RPMI7951 (cell line): ENCODE measurements at regions not wholly inside any gene's neighbourhood (a gene's known extent, or its start where the extent isn't known, plus 50 kb on each side); places are given as distances from the start of the nearest gene placed in this dataset.
A peak's percentile ranks its signal among the peaks of the same experiment; 100 is the strongest.
"Not testable (repeated sequence)": the region's sequence is repeated elsewhere in the genome, so short reads cannot be mapped to it uniquely, and the experiment has no call there.

Source experiments
- DNase-seq: peaks from one replicate; pipeline ENCODE4 v3.0.0-alpha.2; 2012; ENCODE audit warnings: low read depth

DNA sequence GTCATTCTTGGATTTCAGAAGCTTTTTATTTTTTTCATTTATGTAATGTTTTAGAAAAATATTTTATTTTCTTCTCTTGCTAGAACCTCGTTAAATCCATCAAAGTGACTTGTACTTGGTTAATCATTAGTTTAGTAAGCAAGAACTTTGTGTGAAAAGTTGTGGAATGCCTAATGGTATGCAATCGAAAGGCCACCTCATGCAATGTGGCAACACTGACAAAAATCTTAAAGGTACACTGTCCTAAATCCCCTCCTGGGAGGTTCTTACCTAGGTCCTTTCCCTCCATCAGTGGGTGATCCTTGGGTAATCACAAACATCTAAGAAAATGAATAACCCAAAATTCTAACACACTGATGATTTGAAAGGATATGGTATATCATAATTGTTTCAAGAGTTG, 304.2 kb downstream of the DNAH5 start:
- no peak for DNase-seq

DNA sequence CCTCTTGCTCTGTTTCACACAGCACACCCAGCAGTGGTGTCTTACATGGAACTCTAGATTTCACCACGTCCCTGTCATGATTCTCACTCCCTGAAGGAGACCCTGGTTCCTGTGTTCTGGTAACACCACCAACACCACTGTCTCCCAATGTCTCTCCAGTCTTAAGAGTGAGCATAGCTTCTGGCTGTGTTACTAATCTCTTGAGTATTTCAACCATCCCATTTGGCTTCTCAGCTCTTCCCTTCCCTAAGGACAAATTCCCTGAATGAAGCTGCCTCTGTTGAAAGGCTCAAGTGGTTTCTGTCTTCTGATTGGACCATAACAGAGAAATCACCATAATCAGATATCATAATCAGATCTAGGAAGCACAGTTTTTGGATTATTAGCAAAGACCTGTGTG, 311.8 kb downstream of the DNAH5 start:
- DNase-seq: peak; percentile 93

DNA sequence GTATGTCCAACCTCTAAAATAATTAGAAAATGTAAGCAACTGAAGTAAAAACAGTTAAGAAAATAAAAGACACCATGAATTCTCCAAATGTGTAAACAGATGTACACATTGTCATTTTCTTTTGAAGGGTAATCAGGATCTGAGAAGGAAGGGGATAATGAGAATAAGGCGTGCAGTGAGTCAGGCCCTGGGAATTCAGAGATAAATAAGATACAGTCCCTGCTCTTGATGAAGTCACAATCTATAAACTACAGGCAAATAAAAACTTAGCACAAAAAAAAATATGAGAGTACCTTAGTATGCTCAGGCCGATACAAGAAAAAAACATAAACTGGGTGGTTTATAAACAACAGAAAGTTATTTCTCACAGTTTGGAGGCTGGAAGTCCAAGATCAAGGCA, 315.3 kb downstream of the DNAH5 start:
- DNase-seq: peak; percentile 65

DNA sequence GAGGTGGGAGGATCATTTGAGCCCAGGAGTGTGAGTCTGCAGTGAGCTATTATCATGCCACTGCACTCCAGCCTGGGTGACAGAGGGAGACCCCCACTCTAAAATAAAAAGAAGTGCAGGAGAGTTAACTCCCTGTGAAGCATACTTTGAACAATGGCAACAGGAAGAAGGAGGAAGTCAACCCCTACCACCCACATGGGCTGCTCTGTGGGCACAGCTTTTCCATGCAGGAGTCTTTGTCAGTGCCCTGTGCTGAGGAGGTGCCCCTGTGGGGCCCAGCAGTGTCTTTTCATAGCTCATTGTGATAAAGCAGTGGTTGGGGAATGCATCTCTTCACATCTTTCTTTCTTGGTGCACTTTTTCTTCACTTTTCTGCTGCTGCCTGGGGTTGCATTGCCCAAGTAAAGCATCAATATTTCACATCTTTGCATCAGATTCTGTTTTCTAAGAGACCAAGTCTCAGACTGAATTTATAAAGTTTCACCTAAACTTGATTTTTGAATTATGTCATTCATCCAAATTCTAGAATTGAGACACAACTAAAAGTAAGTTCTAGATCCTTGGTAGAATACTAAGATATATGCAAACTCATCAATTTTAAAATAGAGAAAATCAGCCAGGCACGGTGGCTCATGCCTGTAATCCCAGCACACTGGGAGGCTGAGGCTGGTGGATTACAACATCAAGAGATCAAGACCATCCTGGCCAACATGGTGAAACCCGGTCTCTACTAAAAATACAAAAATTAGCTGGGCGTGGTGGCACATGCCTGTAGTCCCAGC, 316.6 kb downstream of the DNAH5 start:
- DNase-seq: no peak

DNA sequence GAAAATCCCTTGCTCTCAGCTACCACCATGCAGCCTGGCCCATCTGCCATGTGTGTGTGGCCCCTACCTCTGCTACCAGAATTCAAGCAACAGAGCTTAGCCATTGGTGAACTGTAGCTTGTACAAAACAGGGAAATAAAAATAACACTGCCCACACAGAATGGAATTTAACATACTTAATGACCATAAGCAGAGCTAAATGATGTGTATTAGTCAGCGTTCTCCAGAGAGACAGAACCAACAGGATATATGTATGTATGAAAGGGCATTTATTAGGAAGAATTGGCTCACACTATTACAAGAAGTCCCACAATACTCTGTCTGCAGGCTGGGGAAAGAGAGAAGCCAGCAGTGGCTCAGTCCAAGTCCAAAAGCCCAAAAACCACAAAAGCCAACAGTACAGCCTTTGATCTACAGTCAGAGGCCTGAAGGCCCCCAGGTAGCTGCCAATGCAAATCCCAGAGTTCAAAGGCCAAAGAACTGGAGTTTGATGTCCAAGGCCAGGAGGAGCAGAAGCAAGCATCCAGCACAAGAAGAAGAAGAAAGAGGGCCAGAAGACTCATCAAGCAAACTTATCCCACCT, 318.8 kb downstream of the DNAH5 start:
- peak; percentile 80 for DNase-seq

DNA sequence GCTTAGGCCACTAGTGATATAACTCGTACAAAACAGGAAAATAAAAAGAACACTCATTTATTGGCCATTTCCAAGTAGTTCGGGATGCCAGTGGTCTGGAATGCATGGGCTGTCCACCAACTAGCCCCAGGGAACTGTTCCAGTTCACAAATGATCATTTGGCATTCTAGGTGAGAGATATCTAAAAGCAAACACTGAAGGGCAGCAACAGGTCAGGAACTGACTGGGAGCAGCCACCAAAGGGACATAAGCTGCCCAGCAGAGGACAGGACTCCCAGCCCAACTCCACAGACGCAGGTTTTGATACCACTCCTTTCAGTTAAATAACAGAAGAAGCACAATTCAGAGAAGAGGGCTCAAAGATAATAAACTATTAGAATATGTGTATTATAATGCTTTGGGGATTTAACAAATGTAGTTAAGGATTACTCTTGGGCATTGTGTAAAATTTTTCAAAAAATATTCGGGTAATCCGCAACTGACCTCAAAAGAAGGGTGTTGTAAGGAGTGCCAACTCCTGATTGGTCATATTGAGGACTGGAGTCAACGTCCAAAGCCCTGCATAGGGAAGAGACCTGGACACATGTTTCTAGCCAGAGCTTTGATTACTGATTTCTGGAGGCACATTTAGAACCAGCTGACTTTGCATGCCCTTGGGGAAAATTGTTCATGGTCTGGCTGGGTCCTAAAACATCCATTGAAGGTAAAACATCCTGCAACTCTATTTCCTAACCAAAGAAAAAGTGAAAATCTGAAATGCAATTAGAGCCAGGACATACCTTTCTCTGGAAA, 320.0 kb downstream of the DNAH5 start:
- DNase-seq: peak; percentile 78

DNA sequence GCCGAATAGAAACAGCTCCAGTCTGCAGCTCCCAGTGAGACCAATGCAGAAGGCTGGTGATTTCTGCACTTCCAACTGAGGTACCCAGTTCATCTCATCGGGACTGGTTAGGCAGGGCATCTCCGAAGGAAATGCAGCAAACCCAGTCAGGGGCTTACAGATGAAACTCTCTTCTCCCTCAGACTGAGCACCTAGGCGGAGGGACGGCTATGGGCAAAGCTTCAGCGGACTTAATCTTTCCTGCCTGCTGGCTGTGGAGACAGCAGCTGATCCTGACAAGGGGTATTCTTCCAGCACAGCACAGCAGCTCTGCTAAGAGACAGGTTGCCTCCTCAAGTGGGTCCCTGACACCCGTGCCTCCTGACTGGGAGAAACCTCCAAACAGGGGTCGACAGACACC, 330.9 kb downstream of the DNAH5 start:
- DNase-seq: no peak

DNA sequence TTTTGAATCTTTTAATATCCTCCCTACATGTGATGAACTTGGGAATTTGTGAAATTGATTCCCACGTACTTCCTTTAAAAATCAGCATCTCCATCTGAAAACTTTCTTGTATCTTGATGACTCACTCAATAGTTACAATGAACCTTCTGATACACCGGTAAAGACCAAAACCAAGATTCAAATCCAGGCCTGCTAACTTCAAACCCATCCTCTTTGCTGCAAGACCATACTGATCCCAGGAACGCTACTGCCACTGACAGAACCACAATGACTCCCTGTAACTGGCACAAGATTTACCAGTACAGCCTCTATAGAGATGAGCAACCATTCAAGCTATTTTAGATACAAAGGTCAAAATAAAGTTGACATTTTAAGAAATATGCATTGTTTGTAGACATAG, 332.9 kb downstream of the DNAH5 start:
- DNase-seq: no peak

DNA sequence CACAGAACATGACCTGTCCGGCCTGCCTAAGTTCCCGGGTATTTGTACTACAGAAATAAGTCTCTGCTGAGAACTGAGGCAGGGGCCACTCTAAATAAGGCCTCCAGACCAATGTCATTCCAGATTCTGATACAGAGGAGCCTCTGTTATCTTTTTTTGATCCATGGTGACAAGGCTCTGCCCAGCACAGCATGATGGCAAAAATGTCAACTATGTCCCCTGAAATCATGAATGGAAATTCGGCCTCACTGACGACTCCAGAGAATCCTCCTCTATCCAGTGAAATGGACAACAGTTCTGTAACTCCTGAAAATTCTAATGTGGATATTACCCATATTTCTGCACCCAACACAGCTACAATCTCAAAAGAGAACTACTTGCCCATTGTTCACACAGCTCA, 335.0 kb downstream of the DNAH5 start:
- no peak for DNase-seq

DNA sequence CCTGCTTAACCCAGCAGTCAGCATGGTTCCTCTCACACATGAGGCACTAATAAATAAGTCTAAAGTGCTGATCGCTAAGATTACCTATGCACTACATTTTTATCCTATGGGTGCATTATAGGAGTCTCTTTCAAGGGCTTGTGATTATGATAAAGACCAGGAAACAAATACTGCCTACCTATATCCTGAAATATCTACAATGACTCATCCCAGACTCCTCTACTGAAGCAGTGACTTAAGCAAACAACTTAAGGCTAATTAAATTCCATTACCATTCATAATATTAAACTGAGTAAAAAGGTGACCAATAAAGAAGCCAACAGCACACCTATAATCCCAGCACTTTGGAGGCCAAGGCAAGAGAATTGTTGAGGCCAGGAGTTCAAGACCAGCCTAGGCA, 338.4 kb downstream of the DNAH5 start:
- peak; percentile 25 for DNase-seq

DNA sequence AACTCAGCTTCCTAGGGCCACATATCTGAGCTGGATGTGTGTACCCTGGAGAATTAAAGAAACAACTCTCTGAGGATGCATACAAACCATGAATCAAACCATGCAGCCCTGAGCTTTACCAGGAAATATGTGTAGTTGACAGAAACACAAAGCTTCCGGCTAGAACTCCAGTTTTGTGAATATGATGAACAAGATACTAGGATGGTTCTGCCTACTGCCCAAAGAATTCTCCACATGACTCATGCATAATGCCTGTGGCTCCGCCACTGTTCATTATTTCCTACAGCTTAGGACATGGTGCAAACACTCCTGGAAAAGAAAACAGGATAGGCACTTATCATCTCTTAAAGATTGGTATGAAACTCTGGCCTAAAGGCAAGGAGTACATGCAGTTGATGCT, 343.4 kb downstream of the DNAH5 start:
- peak; percentile 88 for DNase-seq

DNA sequence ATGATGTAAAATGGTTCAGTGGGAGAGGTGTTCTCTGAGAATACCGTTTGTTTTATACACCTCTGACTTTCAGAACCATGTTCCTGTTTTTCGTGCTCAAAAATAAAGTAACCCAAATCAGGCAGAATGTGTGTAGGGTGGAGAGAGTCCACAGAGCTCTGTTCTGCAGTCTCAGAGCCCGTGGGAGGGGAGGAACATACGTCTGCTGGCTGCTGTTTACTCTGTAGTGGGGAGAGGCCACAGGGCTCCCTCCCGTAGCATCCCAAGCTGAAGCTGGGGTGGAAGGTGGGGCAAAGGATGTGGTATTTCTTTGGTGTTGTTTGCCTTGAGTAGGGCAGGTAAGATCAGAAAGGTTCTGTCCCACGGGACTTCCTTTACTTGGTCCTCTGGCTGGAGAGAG, 348.5 kb downstream of the DNAH5 start:
- no peak for DNase-seq

DNA sequence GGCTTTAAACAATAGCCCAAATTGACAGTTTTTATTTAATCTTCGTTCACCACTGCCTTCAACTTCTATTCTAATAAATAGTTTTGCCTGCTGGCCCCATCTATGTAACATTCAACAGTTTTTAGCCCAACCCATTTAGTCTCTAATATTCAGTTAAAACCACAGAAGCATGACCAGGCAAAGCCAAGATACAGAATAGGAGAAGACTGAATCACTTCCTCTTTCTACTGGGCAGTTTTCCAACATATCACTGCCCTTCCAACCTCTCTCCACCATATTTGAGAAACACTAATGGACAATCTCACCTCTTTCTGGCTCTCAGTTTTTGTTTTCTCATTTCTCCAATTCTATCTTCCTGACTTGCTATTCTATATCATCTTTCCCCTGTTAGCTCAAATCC, 352.9 kb downstream of the DNAH5 start:
- peak; percentile 96 for DNase-seq

DNA sequence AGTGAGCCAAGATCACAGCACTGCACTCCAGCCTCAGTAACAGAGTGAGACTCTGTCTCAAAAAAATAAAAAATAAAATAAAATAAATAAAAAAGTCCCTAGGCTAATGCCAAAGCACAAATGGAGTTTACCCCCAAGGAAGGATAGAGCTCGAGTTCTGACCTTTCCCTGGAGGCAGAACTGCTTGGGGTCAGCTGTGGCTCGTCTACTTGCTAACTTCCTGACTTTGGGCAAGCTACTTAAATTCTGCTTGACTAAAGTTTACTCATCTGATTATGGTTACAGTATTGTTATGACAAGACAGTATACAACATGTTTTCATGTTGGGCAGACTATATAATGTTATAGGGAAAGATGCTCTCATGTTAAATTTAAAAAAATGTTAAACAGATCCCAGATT, 359.2 kb downstream of the DNAH5 start:
- peak; percentile 55 for DNase-seq

DNA sequence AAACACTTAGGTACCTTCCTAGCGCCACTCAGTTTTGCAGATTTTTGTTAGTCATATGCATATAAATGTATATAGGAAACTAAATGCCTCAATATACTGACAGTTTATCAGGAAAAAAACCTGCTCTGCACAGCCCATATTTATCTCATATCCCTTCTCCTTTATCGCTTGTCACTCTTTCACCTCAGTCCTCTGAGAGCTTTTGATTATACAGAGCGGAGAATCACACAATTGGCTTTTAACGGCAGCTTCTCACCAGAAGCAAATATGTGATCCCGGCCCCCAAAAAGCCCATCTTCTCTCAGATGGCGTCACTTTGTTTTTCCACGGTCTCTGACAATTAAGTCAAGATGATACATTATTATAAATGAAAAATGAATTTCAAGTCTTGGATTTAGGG, 362.6 kb downstream of the DNAH5 start:
- no peak for DNase-seq

DNA sequence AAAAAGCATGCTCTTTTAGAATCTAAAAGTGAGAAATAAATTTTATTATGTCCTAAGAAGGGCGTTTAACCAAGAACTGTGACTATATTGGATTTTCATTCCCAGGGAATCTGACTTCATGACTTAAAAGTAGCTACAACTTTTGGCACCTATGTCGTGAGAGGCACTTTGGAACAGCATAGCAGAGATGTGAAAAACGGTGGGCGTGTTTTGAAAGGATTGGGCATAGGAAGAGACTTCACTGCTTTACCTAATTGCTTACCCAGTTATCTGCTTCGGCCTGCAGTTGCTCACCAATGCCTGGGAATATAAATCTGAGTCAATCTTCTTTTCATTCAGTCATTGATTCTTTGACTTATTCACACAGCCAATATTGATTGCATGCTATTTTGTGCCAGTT, 363.4 kb downstream of the DNAH5 start:
- peak; percentile 47 for DNase-seq

DNA sequence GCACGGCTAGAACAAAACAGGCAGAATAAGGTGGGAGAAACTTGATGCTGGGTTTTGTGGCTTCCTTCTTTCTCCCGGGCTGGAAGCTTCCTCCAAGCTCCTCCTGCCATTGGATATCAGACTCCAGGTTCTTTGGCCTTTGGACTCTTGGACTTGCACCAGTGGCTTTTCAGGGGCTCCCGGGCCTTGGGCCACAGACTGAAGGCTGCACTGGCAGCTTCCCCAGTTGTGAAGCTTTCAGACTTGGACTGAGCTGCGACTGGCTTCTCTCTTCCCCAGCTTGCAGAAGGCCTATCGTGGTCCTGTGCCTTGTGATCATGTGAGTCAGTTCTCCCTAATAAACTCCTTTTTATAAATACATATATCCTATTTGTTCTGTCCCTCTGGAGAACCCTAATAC, 364.4 kb downstream of the DNAH5 start:
- peak; percentile 60 for DNase-seq

DNA sequence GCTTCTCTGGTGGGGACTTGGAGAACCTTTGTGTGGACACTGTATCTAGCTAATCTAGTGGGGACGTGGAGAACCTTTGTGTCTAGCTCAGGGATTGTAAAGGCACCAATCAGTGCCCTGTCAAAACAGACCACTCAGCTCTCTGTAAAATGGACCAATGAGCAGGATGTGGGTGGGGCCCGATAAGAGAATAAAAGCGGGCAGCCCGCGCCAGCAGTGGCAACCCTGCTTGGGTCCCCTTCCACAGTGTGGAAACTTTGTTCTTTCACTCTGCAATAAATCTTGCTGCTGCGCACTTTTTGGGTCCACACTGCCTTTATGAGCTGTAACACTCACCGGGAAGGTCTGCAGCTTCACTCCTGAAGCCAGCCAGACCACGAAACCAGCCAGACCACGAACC, 365.4 kb downstream of the DNAH5 start:
- DNase-seq: peak; percentile 64

DNA sequence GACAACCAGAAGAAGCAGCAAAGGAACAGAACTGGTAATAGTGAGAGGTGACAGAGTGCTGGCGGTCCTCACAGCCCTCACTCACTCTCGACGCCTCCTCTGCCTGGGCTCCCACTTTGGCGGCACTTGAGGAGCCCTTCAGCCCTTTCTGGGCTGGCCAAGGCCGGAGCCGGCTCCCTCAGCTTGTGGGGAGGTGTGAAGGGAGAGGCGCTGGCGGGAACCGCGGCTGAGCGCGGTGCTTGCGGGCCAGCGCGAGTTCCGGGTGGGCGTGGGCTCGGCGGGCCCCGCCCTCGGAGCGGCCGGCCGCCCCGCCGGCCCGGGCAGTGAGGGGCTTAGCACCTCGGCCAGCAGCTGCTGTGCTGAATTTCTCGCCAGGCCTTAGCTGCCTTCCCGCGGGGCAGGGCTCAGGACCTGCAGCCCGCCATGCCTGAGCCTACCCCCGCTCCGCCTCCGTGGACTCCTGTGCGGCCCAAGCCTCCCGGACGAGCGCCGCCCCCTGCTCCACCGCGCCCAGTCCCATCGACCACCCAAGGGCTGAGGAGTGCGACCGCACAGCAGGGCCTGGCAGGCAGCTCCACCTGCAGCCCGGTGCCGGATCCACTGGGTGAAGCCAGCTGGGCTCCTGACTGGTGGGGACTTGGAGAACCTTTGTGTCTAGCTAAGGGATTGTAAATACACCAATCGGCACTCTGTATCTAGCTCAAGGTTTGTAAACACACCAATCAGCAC, 366.0 kb downstream of the DNAH5 start:
- DNase-seq: not testable (repeated sequence)

DNA sequence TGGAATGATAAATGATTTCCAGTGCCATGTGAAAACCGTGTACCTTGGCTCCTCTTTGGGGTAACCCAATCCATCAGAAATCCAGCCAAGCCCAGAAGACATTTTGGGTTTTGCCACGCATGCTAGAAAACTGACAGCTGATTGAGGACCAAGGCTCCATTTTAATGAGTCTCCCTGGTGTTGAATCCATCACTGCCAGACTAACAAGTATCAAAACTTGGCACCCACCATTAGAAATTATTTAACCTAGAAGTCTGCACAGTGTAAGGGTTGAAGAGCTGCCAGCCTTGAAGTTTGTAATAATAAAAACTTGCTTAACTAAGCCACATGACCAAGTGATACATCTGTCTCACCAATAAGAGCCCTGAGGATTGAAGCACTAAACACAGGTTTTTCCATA, 369.9 kb downstream of the DNAH5 start:
- DNase-seq: no peak

DNA sequence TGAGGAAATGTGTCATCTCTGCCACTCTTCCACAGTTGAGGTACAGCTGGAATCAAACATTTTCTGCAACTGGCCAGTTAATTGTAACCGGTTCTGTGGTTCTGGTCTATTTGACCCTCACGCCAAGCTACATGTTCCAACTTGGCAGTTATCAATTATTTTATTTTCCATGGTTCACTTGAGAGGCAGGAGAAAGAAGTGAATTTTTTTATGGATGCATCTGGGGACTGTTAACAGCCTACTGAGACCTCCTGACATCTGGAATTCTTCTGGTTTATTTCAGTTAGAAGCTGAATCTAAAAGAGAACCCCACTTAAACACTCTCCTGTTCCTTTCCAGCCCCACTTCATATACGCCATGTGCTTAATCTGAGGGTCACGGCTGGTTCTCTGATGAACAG, 372.3 kb downstream of the DNAH5 start:
- DNase-seq: peak; percentile 81

DNA sequence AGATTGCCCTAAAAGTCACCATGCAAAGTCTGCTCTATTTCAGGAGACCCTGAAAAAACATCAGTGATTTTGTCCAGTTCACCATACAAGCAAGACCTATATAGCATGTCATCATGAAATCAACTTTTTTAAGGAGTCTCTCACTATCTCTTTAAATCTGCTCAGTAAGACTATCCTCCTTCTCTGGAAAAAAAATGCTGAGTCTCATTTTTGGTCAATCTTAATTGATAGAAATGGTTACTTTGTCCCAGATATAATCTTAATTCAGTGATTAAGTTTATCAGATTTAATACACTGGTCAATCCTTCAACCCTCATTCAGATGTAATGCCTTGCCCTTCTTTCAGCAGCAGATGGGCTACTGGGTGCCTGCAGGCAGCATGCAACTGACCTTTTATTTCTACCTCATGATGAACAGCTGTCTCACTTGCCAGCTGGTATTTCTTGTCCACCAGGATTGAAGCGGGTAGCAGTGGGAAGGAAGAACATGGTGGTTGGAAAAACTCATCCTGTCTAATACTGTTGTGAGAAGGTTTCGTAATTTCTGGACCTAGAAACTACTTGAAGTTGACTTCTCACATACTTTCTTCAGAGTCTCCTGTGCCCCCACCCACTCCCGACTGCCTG, 375.3 kb downstream of the DNAH5 start:
- DNase-seq: no peak
